ENCODE measurements at regions not wholly inside any gene's neighbourhood (a gene's known extent, or its start where the extent isn't known, plus 50 kb on each side); places are given as distances from the start of the nearest gene placed in this dataset.

DNA sequence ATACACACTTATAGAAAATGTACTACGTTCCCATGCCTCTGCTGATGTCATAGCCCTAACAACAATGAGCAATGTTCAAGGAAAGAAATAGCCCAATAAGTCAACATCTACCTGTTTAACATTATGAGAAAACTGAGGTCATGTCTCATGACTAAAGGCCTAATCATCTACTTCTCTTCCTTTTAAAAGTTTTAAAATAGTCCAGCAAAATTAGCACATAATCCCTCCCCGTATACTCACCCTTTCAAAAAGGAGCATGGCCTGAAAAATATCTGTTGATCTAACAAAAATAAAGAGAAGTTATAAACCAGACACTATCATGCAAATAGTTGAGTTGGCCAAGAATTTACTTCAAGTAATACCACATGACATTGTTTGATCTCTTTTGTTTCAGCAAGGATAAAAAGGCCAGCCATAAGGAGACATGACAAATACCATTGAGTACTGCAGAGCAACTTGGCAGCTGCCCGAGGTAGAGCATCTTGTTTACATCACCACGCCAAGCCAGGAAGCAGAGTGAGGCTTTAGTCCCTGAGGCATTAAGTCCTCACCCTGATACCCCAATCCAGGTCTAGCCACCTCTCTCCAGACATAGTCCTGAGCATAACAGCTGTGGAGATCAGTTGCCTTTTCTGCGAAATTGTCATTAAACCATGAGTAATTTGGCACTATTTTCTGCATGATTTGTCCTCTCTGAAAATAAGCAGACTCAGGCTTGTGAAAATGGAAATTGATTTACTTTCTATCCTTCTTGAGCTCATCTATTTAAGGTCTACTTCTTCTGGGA, 137.4 kb upstream of the ETAA1 start:
- TF ChIP-seq CTCF (IDR thresholded peaks at IDR 0.05) (no peak), POLR2AphosphoS5 (IDR thresholded peaks at IDR 0.05) (no peak)
